ENCODE measurements at regions not wholly inside any gene's neighbourhood (a gene's known extent, or its start where the extent isn't known, plus 50 kb on each side); places are given as distances from the start of the nearest gene placed in this dataset.

DNA sequence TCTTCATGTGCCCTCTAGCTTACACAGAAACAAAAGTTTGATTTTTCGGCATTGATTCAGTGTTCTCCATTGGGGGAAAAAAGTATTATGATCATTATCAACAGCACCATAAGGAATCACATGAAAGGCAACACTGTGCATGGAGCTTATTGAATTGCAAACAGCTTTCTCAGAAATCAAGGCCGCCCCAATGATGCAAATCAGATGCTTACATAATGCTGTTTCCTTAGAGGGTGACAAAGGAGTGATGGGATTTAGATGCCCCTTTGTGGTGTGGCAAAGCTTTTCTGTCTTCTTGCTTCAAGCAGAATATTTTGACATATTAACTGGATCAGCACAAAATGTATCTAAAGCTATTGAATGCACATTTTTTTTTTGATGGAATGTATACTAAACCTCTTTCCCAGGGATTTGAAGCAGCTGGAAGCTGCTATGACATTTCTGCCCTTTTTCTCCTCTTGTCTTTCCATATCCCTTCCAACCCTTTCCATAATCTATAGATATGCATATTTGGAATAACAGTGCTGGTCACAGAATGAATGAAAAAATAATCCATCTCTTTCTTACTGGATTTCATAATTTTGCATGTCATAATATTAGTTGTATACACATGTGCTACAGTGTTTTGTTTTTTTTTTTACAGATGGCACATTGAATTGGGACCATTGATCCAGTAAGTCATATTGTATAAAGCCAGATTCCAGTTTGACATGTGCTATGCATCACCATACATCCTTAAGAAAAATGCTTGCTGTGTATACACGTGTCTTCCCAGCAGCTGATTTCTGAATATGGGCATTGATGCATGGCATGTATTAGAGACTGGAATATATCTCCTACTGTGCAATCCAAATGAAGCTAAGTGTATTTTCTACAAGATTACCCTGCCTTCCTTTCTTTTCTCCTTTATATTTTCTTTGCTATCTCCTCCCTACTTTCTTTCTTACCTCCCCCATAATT, 259.7 kb upstream of the DCN start:
- Histone ChIP-seq H3K9me3 (ENCODE audit: control insufficient read depth, insufficient read depth, low read length) (no peaks in the 10 kb centered on the region), H3K36me3 (ENCODE audit: control insufficient read depth, insufficient read depth, low read length) (no peaks in the 10 kb centered on the region), H3K27ac (ENCODE audit: low read length) (no peak overlapping the region), H3K4me3 (ENCODE audit: low read length) (no peak overlapping the region), H3K27me3 (ENCODE audit: control insufficient read depth, insufficient read depth, low read length) (no peaks in the 10 kb centered on the region), H3K4me1 (ENCODE audit: control insufficient read depth, insufficient read depth, low read length) (no peaks in the 10 kb centered on the region)
- no peak for DNase-seq (ENCODE audit: low read depth, low spot score)
- no CpG with 5 or more reads among the region's 3 CpGs for WGBS (ENCODE audit: insufficient coverage, insufficient read length)

DNA sequence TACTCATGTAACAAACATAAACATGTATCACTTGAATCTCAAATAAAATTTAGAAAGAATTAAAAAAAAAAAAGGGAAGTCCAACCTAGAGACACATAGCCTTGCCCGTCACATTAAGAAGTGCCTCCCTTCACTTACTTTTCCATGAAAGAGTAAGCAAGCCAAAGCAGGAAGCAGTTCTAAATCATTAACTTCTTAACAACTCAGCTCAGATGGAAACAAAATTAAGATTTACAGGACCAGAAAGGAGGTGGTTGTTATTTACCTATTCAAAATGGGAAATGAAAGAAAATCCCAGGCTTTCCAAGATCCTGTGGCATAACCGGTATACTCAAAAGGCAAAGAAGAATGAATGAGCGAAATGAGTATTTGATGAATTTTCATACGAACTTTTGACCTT, 258.6 kb upstream of the DCN start:
- Histone ChIP-seq H3K27ac (ENCODE audit: low read length) (no peak overlapping the region), H3K4me1 (ENCODE audit: control insufficient read depth, insufficient read depth, low read length) (no peaks in the 10 kb centered on the region), H3K9me3 (ENCODE audit: control insufficient read depth, insufficient read depth, low read length) (no peaks in the 10 kb centered on the region), H3K36me3 (ENCODE audit: control insufficient read depth, insufficient read depth, low read length) (no peaks in the 10 kb centered on the region), H3K4me3 (ENCODE audit: low read length) (no peak overlapping the region), H3K27me3 (ENCODE audit: control insufficient read depth, insufficient read depth, low read length) (no peaks in the 10 kb centered on the region)
- DNase-seq (ENCODE audit: low read depth, low spot score): no peak
- WGBS (ENCODE audit: insufficient coverage, insufficient read length): no CpG with 5 or more reads among the region's 4 CpGs

DNA sequence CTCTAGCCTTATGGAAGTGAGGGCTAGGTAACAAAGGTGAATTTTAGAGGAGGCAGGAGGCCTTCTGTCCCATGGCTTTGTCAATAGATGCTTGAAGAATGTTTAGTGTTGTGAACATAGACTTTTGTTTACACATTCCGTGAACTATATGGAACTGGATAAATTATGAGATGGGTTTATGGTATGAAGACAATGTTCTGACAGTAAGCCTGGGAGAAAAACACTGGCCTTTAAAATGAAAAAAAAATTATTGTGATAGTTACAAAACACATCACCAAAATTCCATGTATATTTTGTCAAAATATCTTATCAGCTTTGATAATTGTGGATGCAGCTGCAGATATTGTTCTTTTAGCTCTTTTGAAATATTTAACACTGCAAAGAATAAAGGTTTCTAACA, 251.5 kb upstream of the DCN start:
- H3K4me3 ChIP-seq (ENCODE audit: low read length): no peak overlapping the region
- H3K36me3 ChIP-seq (ENCODE audit: control insufficient read depth, insufficient read depth, low read length): no peaks in the 10 kb centered on the region
- H3K27me3 ChIP-seq (ENCODE audit: control insufficient read depth, insufficient read depth, low read length): no peaks in the 10 kb centered on the region
- DNase-seq (ENCODE audit: low read depth, low spot score): no peak
- WGBS (ENCODE audit: insufficient coverage, insufficient read length): no CpG with 5 or more reads among the region's 1 CpG
- no peak overlapping the region for H3K27ac ChIP-seq (ENCODE audit: low read length)
- no peaks in the 10 kb centered on the region for H3K4me1 ChIP-seq (ENCODE audit: control insufficient read depth, insufficient read depth, low read length)
- H3K9me3 ChIP-seq (ENCODE audit: control insufficient read depth, insufficient read depth, low read length): no peaks in the 10 kb centered on the region

DNA sequence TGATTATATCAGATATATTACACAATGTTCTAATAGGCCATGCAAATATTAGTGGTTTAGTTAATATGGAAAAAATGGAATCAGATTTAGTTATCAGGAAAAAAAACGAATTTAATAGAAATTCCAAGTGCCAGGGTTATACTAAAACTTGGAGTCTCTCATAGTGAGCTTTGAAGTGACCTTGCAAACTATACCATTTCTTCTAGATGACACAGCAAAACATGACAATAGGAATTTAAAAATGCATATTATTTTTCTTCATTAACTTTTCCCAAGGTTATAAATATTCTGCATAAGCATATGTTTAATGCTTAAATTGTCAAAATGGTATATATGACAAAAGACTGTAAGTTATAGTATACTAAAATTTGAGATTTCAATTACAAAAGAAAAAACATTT, 250.1 kb upstream of the DCN start:
- H3K9me3 ChIP-seq (ENCODE audit: control insufficient read depth, insufficient read depth, low read length): no peaks in the 10 kb centered on the region
- WGBS (ENCODE audit: insufficient coverage, insufficient read length): no CpG with 5 or more reads among the region's 1 CpG
- DNase-seq (ENCODE audit: low read depth, low spot score): no peak
- H3K27me3 ChIP-seq (ENCODE audit: control insufficient read depth, insufficient read depth, low read length): no peaks in the 10 kb centered on the region
- no peak overlapping the region for H3K4me3 ChIP-seq (ENCODE audit: low read length)
- H3K36me3 ChIP-seq (ENCODE audit: control insufficient read depth, insufficient read depth, low read length): no peaks in the 10 kb centered on the region
- H3K4me1 ChIP-seq (ENCODE audit: control insufficient read depth, insufficient read depth, low read length): no peaks in the 10 kb centered on the region
- H3K27ac ChIP-seq (ENCODE audit: low read length): no peak overlapping the region

DNA sequence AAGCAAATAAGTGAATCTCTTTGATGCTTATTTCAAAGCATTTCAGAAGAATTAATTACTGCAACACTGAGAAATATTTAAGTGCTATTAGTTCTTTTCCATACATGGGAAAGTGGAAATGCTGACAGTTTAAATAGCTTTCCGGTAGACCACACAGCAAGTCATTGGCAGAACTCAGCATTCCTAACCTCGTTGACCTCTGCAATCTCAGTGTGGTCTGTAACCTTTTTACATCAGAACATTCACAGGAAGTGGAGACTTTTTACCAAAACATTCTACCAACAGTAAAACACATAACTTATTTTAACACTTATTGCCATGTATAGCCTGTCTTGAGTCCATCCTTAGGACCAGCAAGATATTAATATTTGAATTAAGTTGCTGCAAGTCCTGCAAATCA, 249.5 kb upstream of the DCN start:
- no CpG with 5 or more reads among the region's 2 CpGs for WGBS (ENCODE audit: insufficient coverage, insufficient read length)
- no peaks in the 10 kb centered on the region for H3K27me3 ChIP-seq (ENCODE audit: control insufficient read depth, insufficient read depth, low read length)
- no peaks in the 10 kb centered on the region for H3K9me3 ChIP-seq (ENCODE audit: control insufficient read depth, insufficient read depth, low read length)
- no peaks in the 10 kb centered on the region for H3K4me1 ChIP-seq (ENCODE audit: control insufficient read depth, insufficient read depth, low read length)
- H3K4me3 ChIP-seq (ENCODE audit: low read length): no peak overlapping the region
- no peak for DNase-seq (ENCODE audit: low read depth, low spot score)
- no peaks in the 10 kb centered on the region for H3K36me3 ChIP-seq (ENCODE audit: control insufficient read depth, insufficient read depth, low read length)
- no peak overlapping the region for H3K27ac ChIP-seq (ENCODE audit: low read length)

DNA sequence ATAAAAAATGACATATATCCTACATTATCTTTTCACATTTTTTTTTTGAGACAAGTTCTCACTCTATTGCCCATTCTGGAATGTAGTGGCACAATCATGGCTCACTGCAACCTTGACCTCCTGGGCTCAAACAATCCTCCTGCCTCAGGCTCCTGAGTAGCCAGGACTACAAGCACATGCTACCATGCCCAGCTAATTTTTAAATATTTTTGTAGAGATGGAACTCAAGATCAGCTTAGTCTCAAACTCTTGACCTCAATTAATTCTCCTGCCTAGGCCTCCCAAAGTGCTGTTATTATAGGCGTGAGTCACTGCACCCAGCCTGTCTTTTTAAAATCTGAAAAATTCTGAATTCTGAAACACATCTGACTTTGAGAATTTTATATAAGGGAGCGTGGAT, 241.9 kb upstream of the DCN start:
- Histone ChIP-seq H3K36me3 (ENCODE audit: control insufficient read depth, insufficient read depth, low read length) (no peaks in the 10 kb centered on the region), H3K4me3 (ENCODE audit: low read length) (no peak overlapping the region), H3K9me3 (ENCODE audit: control insufficient read depth, insufficient read depth, low read length) (no peaks in the 10 kb centered on the region), H3K27me3 (ENCODE audit: control insufficient read depth, insufficient read depth, low read length) (no peaks in the 10 kb centered on the region), H3K27ac (ENCODE audit: low read length) (no peak overlapping the region), H3K4me1 (ENCODE audit: control insufficient read depth, insufficient read depth, low read length) (no peaks in the 10 kb centered on the region)
- WGBS (ENCODE audit: insufficient coverage, insufficient read length): no CpG with 5 or more reads among the region's 2 CpGs
- DNase-seq (ENCODE audit: low read depth, low spot score): no peak

DNA sequence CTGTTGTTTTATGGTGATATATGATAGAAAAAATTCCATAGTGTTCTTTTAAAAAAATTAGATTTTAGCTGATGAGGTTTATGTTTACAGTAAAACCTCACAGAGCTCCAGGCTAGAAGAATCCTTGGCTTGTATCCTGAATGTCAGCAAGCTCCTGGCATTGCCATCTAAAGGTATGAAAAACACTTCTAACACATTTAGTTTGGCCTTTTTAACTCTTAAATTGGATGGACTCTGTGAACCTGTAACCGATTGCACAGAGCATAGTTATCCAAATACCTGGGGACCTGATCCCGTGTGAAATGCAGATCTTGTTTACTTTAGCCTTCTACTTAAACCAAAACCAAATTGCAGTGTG, 241.1 kb upstream of the DCN start:
- Histone ChIP-seq H3K9me3 (ENCODE audit: control insufficient read depth, insufficient read depth, low read length) (no peaks in the 10 kb centered on the region), H3K27me3 (ENCODE audit: control insufficient read depth, insufficient read depth, low read length) (no peaks in the 10 kb centered on the region), H3K4me3 (ENCODE audit: low read length) (no peak overlapping the region), H3K27ac (ENCODE audit: low read length) (no peak overlapping the region), H3K4me1 (ENCODE audit: control insufficient read depth, insufficient read depth, low read length) (no peaks in the 10 kb centered on the region), H3K36me3 (ENCODE audit: control insufficient read depth, insufficient read depth, low read length) (no peaks in the 10 kb centered on the region)
- DNase-seq (ENCODE audit: low read depth, low spot score): no peak
- WGBS (ENCODE audit: insufficient coverage, insufficient read length): no CpG with 5 or more reads among the region's 2 CpGs

DNA sequence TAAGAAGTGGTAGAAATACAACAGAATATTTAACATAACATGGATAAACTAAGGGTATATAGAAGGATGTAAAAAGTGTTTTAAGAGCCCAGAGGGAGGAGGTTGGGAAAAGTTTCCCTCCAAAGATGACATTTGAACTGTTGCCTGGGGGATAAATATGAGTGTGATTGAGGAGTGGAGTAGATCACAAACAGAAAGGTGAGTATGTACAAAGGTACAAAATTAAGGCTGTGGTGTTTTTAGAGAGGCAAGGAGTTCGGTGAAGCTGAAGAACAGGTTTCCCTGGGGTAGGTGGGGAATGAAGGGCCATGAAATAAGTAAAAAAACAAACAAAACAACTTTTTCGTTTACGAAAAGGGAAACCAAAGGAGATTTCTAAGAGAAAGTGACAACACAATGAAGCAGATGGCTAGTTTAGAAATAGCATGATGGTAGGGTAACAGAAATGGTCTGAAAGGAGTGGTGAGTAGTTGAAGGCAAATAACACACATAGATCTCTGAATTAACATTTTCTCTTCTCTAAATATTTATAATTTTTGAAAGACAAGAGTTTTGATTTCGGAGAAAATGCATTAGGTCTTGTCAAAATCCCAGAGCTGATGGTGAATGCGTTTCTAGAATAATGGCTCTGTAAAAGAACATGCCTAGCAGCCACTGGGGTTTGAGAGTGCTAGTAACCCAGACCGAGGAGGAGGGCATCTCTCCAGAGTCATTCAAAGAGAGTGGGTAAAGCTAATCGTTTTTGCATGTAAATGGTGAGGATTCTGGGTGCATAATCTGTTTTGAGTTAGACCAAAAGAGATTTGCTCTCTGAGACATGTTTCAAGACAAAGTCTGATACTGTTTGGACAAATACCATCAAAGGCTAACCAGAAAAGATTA, 240.4 kb upstream of the DCN start:
- no peak for DNase-seq (ENCODE audit: low read depth, low spot score)
- Histone ChIP-seq H3K4me1 (ENCODE audit: control insufficient read depth, insufficient read depth, low read length) (no peaks in the 10 kb centered on the region), H3K27ac (ENCODE audit: low read length) (no peak overlapping the region), H3K36me3 (ENCODE audit: control insufficient read depth, insufficient read depth, low read length) (no peaks in the 10 kb centered on the region), H3K9me3 (ENCODE audit: control insufficient read depth, insufficient read depth, low read length) (no peaks in the 10 kb centered on the region), H3K4me3 (ENCODE audit: low read length) (no peak overlapping the region), H3K27me3 (ENCODE audit: control insufficient read depth, insufficient read depth, low read length) (no peaks in the 10 kb centered on the region)
- WGBS (ENCODE audit: insufficient coverage, insufficient read length): no CpG with 5 or more reads among the region's 7 CpGs

DNA sequence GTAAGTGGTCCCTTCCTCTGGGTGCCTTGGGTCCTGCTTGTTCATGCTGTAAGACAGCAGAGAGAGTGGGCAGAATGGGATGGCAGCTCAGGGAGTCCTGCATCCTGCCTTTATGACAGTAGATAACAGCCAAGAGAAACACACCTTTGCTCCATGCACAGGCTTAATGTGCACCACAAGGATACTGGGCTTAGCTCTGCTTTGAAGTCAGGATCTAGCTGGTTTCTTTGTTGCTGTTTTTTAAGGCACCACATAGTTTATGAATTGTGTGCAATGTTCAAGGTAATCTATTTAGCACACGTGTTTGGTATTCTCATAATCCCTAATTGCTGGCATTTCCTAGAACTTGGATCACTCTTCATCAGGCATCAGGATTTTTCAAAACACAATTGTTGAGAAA, 239.5 kb upstream of the DCN start:
- DNase-seq (ENCODE audit: low read depth, low spot score): no peak
- H3K36me3 ChIP-seq (ENCODE audit: control insufficient read depth, insufficient read depth, low read length): no peaks in the 10 kb centered on the region
- no peaks in the 10 kb centered on the region for H3K4me1 ChIP-seq (ENCODE audit: control insufficient read depth, insufficient read depth, low read length)
- no peak overlapping the region for H3K4me3 ChIP-seq (ENCODE audit: low read length)
- WGBS (ENCODE audit: insufficient coverage, insufficient read length): no CpG with 5 or more reads among the region's 1 CpG
- no peaks in the 10 kb centered on the region for H3K27me3 ChIP-seq (ENCODE audit: control insufficient read depth, insufficient read depth, low read length)
- H3K27ac ChIP-seq (ENCODE audit: low read length): no peak overlapping the region
- H3K9me3 ChIP-seq (ENCODE audit: control insufficient read depth, insufficient read depth, low read length): no peaks in the 10 kb centered on the region

DNA sequence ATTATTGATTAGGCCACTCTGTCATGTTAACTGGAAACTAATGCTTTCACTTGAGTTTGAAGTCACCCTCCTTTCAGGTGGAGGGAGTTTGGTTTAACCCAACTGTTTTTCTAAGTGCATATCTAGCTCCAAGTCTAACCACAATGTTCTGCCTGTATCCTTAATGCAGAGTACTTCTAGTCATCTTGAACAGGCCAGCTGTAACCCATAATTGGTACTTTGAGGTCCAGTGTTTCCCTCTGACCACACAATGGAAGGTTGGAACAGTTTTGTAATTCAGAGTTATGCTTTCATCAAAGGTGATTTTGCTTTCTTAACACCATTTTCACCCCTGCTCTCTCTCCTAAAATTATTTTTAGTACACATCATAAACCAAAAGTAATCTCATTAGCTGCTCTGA, 237.2 kb upstream of the DCN start:
- Histone ChIP-seq H3K27me3 (ENCODE audit: control insufficient read depth, insufficient read depth, low read length) (no peaks in the 10 kb centered on the region), H3K9me3 (ENCODE audit: control insufficient read depth, insufficient read depth, low read length) (no peaks in the 10 kb centered on the region), H3K27ac (ENCODE audit: low read length) (no peak overlapping the region), H3K4me3 (ENCODE audit: low read length) (no peak overlapping the region), H3K4me1 (ENCODE audit: control insufficient read depth, insufficient read depth, low read length) (no peaks in the 10 kb centered on the region), H3K36me3 (ENCODE audit: control insufficient read depth, insufficient read depth, low read length) (no peaks in the 10 kb centered on the region)
- DNase-seq (ENCODE audit: low read depth, low spot score): no peak
